H1 (cell line): ENCODE measurements at regions not wholly inside any gene's neighbourhood (a gene's known extent, or its start where the extent isn't known, plus 50 kb on each side); places are given as distances from the start of the nearest gene placed in this dataset.
"Not testable (repeated sequence)": the region's sequence is repeated elsewhere in the genome, so short reads cannot be mapped to it uniquely, and the experiment has no call there.

Experiments
- CBX5 ChIP-seq: fragments of 300-800, 300-1000 bp; sonication (generic); IDR thresholded peaks from 2 replicates; pipeline ENCODE4 v1.7.1; 2016; ENCODE audit warnings: antibody characterized with exemption, low read length, low read depth
- CBX8 ChIP-seq: fragments of 300-800, 300-1000 bp; sonication (generic); IDR thresholded peaks from 2 replicates; pipeline ENCODE4 v1.7.1; 2016; ENCODE audit warnings: low read depth, low read length, borderline replicate concordance
- EP300 ChIP-seq, 2 experiments: IDR thresholded peaks; 1 replicate in 1 of 2; 2 replicates in 1 of 2; pipeline ENCODE4 v1.6.1; 2011 to 2012; ENCODE audit warnings: low read depth in 2 of 2, low read length in 2 of 2, mild to moderate bottlenecking in 2 of 2, borderline replicate concordance in 1 of 2, inconsistent platforms in 1 of 2, moderate library complexity in 1 of 2
- POLR2AphosphoS5 ChIP-seq: IDR thresholded peaks from 2 replicates; pipeline ENCODE4 v1.6.1; 2011; ENCODE audit warnings: low read depth, low read length
- TF ChIP-seq, protein P1 (sequence below): IDR thresholded peaks from 2 replicates; pipeline ENCODE4 v1.6.1; 2012; ENCODE audit warnings: inconsistent platforms
- TF ChIP-seq, protein P2 (sequence below), 3 experiments: IDR thresholded peaks; 1 replicate in 2 of 3; 2 replicates in 1 of 3; pipeline versions ENCODE4 v1.5.1 to v1.6.1; 2011; ENCODE audit warnings: low read length in 3 of 3, mild to moderate bottlenecking in 3 of 3, inconsistent platforms in 2 of 3, low read depth in 1 of 3, moderate library complexity in 1 of 3; ENCODE audit not compliant: insufficient read depth in 1 of 3; ENCODE audit errors: control extremely low read depth in 1 of 3
- TF ChIP-seq, protein P3 (sequence below): IDR thresholded peaks from 2 replicates; pipeline ENCODE4 v1.6.1; 2011; ENCODE audit warnings: low read length, improper control_type of control experiment

GRCh38 chr12:7588742-7589329, 76.9 kb downstream of the APOBEC1 start:
- TF ChIP-seq CBX5; CBX8; POLR2AphosphoS5; EP300 (IDR thresholded peaks at IDR 0.05; ENCODE audit: borderline replicate concordance in 1 of 2, low read depth in 2 of 2, low read length in 2 of 2): not testable (repeated sequence)
- TF ChIP-seq, protein P1, sequence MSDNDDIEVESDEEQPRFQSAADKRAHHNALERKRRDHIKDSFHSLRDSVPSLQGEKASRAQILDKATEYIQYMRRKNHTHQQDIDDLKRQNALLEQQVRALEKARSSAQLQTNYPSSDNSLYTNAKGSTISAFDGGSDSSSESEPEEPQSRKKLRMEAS = not testable (repeated sequence)
- TF ChIP-seq, protein P2, sequence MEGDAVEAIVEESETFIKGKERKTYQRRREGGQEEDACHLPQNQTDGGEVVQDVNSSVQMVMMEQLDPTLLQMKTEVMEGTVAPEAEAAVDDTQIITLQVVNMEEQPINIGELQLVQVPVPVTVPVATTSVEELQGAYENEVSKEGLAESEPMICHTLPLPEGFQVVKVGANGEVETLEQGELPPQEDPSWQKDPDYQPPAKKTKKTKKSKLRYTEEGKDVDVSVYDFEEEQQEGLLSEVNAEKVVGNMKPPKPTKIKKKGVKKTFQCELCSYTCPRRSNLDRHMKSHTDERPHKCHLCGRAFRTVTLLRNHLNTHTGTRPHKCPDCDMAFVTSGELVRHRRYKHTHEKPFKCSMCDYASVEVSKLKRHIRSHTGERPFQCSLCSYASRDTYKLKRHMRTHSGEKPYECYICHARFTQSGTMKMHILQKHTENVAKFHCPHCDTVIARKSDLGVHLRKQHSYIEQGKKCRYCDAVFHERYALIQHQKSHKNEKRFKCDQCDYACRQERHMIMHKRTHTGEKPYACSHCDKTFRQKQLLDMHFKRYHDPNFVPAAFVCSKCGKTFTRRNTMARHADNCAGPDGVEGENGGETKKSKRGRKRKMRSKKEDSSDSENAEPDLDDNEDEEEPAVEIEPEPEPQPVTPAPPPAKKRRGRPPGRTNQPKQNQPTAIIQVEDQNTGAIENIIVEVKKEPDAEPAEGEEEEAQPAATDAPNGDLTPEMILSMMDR (IDR thresholded peaks at IDR 0.05; ENCODE audit: control extremely low read depth in 1 of 3, insufficient read depth in 1 of 3, low read depth in 1 of 3, low read length in 3 of 3) = peak in 2 of 3 experiments; percentile 39 to 59; a peak in 3 of 4 replicates
- TF ChIP-seq, protein P3, sequence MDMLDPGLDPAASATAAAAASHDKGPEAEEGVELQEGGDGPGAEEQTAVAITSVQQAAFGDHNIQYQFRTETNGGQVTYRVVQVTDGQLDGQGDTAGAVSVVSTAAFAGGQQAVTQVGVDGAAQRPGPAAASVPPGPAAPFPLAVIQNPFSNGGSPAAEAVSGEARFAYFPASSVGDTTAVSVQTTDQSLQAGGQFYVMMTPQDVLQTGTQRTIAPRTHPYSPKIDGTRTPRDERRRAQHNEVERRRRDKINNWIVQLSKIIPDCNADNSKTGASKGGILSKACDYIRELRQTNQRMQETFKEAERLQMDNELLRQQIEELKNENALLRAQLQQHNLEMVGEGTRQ = not testable (repeated sequence)
